ENCODE measurements at regions not wholly inside any gene's neighbourhood (a gene's known extent, or its start where the extent isn't known, plus 50 kb on each side); places are given as distances from the start of the nearest gene placed in this dataset.
"Not testable (repeated sequence)": the region's sequence is repeated elsewhere in the genome, so short reads cannot be mapped to it uniquely, and the experiment has no call there.

GRCh38 chr7:125358551-125359167 is 429.0 kb upstream of the POT1 start:
- no peak overlapping the region for H3K27ac ChIP-seq
- DNase-seq (ENCODE audit: low read depth, low spot score) = no peak

- DNase-seq (ENCODE audit: low read depth, low spot score) = no peak
- no peak overlapping the region for H3K27ac ChIP-seq
Observed at GRCh38 chr7:125357676-125358455, 428.2 kb upstream of the POT1 start.

GRCh38 chr7:125355899-125356298 is 426.3 kb upstream of the POT1 start:
- H3K27ac ChIP-seq = no peak overlapping the region
- DNase-seq (ENCODE audit: low read depth, low spot score) = no peak

GRCh38 chr7:125347269-125347668 is 417.6 kb upstream of the POT1 start:
- no peak for DNase-seq (ENCODE audit: low read depth, low spot score)
- H3K27ac ChIP-seq = no peak overlapping the region

GRCh38 chr7:125338110-125338509 is 408.5 kb upstream of the POT1 start:
- DNase-seq (ENCODE audit: low read depth, low spot score) = no peak
- no peak overlapping the region for H3K27ac ChIP-seq

- DNase-seq (ENCODE audit: low read depth, low spot score) = no peak
Observed at GRCh38 chr7:125336326-125336725, 406.7 kb upstream of the POT1 start.

GRCh38 chr7:125326666-125327255 is 397.1 kb upstream of the POT1 start:
- no peak for DNase-seq (ENCODE audit: low read depth, low spot score)
- H3K27ac ChIP-seq = no peak overlapping the region

More at GRCh38 chr7:125336326-125336725, 406.7 kb upstream of the POT1 start:
- no peak overlapping the region for H3K27ac ChIP-seq

- no peak overlapping the region for H3K27ac ChIP-seq
- peak; percentile 20 for DNase-seq (ENCODE audit: low read depth, low spot score)
Observed at GRCh38 chr7:125316466-125316865, 386.8 kb upstream of the POT1 start.

GRCh38 chr7:125299003-125299765 is 369.6 kb upstream of the POT1 start:
- no peak for DNase-seq (ENCODE audit: low read depth, low spot score)

GRCh38 chr7:125279961-125280360 is 350.3 kb upstream of the POT1 start:
- no peak for DNase-seq (ENCODE audit: low read depth, low spot score)
- no peak overlapping the region for H3K27ac ChIP-seq

More at GRCh38 chr7:125299003-125299765, 369.6 kb upstream of the POT1 start:
- no peak overlapping the region for H3K27ac ChIP-seq

GRCh38 chr7:125278318-125278717 is 348.7 kb upstream of the POT1 start:
- H3K27ac ChIP-seq = no peak overlapping the region
- DNase-seq (ENCODE audit: low read depth, low spot score) = no peak

GRCh38 chr7:125274742-125275141 is 345.1 kb upstream of the POT1 start:
- not testable (repeated sequence) for DNase-seq (ENCODE audit: low read depth, low spot score); H3K27ac ChIP-seq

GRCh38 chr7:125264174-125264856 is 334.7 kb upstream of the POT1 start:
- not testable (repeated sequence) for DNase-seq (ENCODE audit: low read depth, low spot score); H3K27ac ChIP-seq

- DNase-seq (ENCODE audit: low read depth, low spot score); H3K27ac ChIP-seq: not testable (repeated sequence)
Observed at GRCh38 chr7:125258876-125259417, 329.3 kb upstream of the POT1 start.

GRCh38 chr7:125257617-125258016 is 328.0 kb upstream of the POT1 start:
- no peak overlapping the region for H3K27ac ChIP-seq
- DNase-seq (ENCODE audit: low read depth, low spot score) = no peak

- no peak for DNase-seq (ENCODE audit: low read depth, low spot score)
Observed at GRCh38 chr7:125256446-125256845, 326.8 kb upstream of the POT1 start.

GRCh38 chr7:125255810-125256209 is 326.2 kb upstream of the POT1 start:
- DNase-seq (ENCODE audit: low read depth, low spot score) = no peak
- no peak overlapping the region for H3K27ac ChIP-seq

More at GRCh38 chr7:125256446-125256845, 326.8 kb upstream of the POT1 start:
- H3K27ac ChIP-seq = no peak overlapping the region

GRCh38 chr7:125254566-125254965 is 324.9 kb upstream of the POT1 start:
- DNase-seq (ENCODE audit: low read depth, low spot score) = no peak
- H3K27ac ChIP-seq = peak overlapping the region; percentile 72

GRCh38 chr7:125253452-125254190 is 324.0 kb upstream of the POT1 start:
- H3K27ac ChIP-seq = peak overlapping the region; percentile 72
- DNase-seq (ENCODE audit: low read depth, low spot score) = peak; percentile 73

Data from epithelial cell of prostate (primary cell).